Stimulated activated CD8-positive, alpha-beta memory T cell treated with anti-CD3 and anti-CD28 coated beads, Interleukin-12 subunit alpha, Interleukin-12 subunit beta, amount 100 ng/mL, for 4 hours (primary cell): ENCODE measurements at regions not wholly inside any gene's neighbourhood (a gene's known extent, or its start where the extent isn't known, plus 50 kb on each side); places are given as distances from the start of the nearest gene placed in this dataset.

Experiments
- DNase-seq: peaks from one replicate; pipeline ENCODE4 v3.0.0-alpha.2; 2020; ENCODE audit warnings: low read depth

GRCh38 chr2:235170016-235170415, 218.2 kb downstream of the SH3BP4 start:
- DNase-seq, result no peak

DNA sequence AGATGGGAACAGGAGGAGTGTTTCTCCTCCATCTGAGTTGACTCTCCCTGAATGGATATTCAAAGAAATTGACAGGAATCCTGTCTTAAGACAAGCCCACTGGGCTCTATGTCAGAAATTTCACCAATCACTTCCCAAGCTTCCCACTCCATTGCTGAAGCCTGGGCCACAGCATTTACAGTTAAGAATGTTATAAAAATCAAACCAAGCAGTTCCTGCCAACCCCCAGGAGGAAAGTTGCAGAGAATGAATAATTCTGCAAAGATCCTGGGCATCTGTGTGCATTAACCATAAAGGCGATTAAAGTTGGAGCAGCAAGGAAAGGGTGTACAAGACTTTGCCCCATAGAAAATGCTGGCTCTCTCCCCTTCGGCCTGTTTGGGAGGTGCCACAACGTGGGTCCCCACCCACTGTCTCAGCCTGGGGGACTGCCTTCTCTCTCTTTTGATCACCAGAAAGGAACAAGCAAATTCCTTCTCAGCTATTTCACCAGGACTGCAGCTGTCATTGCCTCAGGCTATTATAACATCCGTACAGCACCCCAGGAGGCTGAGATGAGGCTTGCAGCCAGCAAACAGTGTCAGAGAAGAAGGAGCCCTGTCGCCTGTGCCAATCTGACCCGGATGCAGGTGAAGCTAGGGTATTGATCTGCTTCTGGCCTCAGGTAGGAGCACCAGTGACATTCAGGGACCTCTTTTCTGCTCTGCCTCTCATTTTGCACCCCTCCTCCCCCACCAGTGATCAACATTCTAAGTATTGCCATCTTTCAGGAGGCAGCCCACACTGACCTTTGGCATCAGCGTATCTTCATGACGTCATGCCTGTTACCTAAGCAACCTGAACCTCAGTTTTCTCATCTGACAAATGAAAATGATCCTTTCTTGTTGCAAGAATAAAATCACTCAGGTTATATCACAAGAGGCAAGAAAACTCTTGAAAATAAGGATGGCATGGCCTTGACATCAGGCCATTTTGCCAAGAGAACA, 219.0 kb downstream of the SH3BP4 start:
- DNase-seq, result no peak

DNA sequence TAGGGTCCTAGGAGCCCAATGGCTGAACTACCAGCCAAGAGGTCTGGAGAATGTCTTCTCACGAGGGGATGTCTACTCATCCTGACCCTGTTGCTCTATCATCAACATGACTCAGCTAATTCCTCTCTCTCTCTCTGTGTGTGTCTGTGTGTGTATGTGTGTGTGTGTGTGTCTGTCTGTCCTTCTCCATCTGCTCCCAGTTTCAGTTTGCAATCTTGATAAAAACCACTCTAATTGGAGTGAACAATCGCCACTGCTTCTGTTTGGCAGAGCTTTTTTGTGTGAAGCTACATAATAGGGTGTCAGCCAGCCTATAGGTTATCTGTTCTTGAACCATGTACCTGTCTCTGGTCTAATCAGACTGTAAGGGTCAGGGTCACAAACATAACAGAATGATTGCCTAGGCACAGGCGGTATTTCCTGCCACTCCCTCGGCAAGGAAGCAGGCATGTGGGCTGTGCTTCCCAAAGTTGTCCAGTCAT, 219.8 kb downstream of the SH3BP4 start:
- no peak for DNase-seq

DNA sequence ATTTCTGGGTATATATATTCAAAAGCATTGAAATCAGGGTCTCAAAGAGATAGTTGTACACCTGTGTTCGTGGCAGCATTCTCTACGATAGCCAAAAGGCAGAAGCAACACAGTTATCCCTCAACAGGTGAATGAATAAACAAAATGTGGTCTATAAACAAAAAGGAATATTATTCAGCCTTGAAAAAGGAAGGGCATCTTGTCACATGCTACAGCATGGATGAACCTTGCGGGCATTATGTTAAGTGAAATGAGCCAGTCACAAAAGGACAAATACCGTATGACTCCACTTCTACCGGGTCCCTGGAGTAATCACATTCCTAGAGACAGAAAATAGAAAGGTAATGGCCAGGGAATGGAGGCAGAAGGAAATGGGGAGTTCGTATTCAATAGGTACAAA, 228.8 kb downstream of the SH3BP4 start:
- no peak for DNase-seq

DNA sequence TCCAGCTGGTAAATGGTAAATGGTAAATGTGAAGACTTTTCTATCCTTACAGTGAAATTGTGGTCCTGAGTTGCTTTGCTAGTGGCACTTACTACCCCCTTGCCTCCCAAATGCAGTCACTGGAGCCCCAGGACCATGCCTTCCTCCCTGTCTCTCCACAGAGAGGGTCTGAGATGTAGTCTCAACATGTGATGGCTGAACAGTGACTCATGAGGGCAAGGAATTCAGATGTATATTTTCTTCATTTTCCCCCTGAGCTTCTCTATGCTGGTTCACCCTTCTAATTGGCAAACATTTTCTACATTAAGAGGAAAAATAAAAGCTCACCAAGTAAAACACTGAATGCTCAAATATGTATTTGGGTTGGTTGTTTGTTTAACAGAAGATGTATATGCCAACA, 232.0 kb downstream of the SH3BP4 start:
- no peak for DNase-seq

DNA sequence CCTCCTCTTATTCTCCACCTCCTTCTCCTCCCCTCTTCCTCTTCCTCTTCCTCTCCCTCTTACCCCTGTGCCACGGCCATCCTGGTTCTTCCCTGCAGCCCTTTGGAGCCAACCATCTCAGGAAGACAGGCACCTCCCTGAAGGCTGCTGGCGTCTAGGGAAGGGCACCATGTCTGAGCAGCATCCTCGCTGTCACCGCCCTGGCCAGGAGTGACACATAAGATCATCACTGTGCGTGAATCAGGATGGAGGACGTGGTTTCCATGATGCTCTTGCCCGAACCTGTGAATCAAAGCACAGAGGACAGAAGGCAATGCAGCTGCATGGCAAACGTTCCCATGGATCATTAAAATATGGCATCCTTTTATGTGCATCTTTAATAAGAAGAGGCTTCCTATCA, 236.0 kb downstream of the SH3BP4 start:
- DNase-seq, result no peak

DNA sequence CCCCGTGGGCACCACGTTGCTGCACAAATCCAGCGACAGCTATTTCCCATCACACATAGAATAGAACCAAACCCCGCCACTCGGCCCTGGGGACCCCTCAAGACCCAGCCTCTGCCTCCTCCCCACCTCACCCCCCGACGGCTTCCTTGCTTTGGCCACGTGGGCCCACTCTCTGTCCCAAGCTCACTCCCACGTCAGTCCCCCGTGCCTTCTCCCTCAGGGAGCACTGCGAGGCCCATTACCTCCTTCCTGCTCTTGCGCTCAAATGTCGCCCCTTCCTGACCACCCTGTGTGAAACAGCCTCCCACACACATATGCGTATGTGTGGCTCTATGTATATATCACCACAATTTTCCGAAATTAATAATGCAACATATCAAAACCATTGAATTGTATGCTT, 239.7 kb downstream of the SH3BP4 start:
- DNase-seq, result no peak

- DNase-seq, result no peak
Measured at GRCh38 chr2:235191978-235192377, 240.2 kb downstream of the SH3BP4 start.

- DNase-seq, result no peak
Measured at GRCh38 chr2:235194351-235194750, 242.5 kb downstream of the SH3BP4 start.

GRCh38 chr2:235194836-235195235, 243.0 kb downstream of the SH3BP4 start:
- DNase-seq, result no peak

DNA sequence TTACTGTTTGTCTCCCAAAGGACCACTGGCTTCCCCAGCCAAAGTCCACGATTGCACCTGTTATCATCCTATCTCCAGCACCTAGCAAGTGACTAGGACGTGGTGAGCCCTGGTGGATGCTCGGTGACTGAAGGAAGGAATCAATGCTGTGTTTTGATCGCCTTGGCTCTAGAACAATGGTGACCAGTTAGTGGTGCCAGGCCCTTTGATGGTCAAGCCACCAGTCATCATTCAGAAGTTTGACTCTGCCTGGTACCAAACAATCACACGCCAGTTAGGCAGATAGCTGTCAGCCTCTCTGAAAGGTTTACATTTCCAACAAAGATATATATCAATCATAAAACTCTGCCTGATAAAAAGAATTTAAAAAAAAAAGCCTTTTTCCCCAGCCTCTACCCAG, 244.1 kb downstream of the SH3BP4 start:
- no peak for DNase-seq

- DNase-seq, result no peak
Measured at GRCh38 chr2:235199128-235199527, 247.3 kb downstream of the SH3BP4 start.

GRCh38 chr2:235200216-235200615, 248.4 kb downstream of the SH3BP4 start:
- DNase-seq, result no peak

DNA sequence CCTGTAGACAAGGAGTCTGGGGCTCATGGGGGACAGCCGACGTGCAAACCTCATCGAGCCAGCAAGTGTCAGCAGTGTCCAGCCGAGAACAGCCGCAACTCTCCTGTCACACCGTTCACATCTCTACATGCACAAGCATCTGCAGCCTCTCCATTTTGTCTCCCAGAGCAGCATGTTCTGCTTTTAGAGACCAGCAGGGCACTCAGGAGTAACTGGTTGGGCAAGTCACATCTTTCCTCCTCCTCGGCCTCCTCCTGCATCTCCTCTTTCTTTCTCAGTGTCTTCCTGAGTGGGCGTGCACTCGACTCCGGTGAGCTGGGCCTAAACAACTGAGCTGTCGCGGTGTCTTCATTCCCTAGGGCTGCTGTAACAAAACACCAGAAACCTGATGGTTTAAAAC, 249.9 kb downstream of the SH3BP4 start:
- DNase-seq, result no peak

- DNase-seq, result no peak
Measured at GRCh38 chr2:235204948-235205347, 253.1 kb downstream of the SH3BP4 start.

- DNase-seq, result no peak
Measured at GRCh38 chr2:235206399-235206798, 254.6 kb downstream of the SH3BP4 start.

DNA sequence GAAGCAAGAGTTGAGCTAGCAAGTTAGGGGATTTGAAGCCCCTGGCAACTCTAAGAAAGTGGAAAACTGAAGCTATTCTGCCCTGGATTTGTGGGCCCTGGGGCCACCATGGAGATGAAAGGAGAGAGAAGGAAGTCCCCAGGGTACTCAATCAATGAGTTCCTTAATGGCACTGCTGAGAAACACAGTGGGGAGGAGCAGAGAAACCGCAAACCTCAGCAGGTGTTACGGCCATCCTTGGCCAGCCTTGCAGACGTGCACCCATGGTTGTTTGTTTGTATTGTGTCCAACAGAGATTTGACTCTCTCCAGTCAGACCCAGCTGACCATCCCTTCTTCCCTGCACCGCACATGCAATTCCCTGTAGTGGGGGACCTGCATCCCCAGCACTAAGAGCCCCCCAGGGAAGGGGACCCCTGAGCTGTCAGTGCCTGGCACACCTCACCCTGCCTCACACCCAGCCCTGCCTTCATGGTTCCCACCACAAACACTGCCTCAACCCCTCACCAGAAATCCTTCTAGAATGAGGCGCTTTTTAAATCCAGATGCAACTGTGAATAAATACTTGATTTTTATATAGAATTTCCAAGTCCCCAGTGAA, 255.3 kb downstream of the SH3BP4 start:
- no peak for DNase-seq

GRCh38 chr2:235211056-235211455, 259.2 kb downstream of the SH3BP4 start:
- no peak for DNase-seq

GRCh38 chr2:235212501-235213158, 260.8 kb downstream of the SH3BP4 start:
- DNase-seq, result no peak

GRCh38 chr2:235215248-235215647, 263.4 kb downstream of the SH3BP4 start:
- no peak for DNase-seq

DNA sequence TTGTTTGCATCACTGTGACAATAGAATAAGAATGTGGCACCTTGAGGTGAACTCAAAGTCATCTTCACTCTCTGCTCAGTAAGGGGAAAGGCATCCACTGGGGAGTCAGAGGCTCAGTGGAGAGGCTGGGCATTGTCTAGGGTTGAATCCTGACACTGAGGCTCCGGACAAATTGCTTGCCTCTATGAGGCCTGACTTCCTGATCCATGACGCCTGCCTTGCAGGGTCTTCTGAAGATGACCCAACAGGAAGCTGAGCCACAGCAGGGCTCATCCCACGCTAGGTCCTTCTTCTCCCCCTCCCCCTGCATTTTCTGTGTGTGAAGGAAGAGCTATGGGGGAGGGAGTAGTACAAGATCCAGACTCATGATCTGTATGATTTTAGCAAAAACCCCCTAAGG, 265.1 kb downstream of the SH3BP4 start:
- DNase-seq, result no peak

GRCh38 chr2:235217846-235218245, 266.0 kb downstream of the SH3BP4 start:
- DNase-seq, result no peak

DNA sequence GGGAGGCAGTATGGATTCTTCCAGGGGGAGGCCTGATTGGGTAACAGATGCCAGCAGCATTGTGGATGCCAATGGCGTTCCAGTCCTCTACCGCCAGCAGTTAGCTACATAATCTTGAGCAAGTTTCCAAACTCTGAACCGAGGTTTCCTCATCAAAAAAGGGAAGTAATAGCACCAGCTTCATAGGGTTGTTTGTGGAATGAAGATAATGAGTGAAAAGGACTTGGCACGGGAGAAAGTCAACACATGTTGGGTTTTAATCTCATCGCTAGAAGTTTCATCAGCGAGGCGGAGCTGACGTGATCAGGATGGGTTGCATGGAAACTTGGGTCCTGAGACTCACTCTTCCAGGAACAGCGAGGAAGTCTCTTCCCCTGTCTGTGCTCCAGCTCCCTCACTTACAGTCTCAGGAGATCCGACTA, 266.7 kb downstream of the SH3BP4 start:
- DNase-seq, result no peak
